ENCODE measurements at regions not wholly inside any gene's neighbourhood (a gene's known extent, or its start where the extent isn't known, plus 50 kb on each side); places are given as distances from the start of the nearest gene placed in this dataset.

DNA sequence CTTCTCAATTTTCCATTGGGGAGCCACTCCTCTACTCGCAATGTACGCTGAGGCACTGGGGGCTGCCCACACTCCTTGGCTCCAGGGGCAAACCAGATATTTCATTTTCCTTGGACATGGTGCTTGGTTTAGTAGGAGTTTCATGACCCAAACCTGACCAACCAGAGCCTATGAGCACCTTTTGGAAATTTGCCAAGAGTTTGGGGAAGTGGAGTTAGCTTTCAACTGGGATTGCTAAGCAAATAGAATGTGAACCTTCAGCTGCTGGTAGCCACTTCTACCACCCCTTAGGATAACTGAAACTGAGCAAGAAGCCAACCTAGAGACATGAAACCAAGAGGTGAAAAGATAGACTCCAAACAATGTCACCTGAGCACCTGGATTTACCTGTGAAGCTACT is 74.9 kb upstream of the COL13A1 start:
- Histone ChIP-seq H2AK5ac (ENCODE audit: insufficient read length, low read length) (no peak overlapping the region), H3K23me2 (ENCODE audit: insufficient read length, low read depth, low read length, poor library complexity, severe bottlenecking) (no peaks in the 10 kb centered on the region), H3K18ac (ENCODE audit: insufficient read length, low read depth, low read length) (no peak overlapping the region), H3K9ac (ENCODE audit: extremely low read depth, insufficient read length, low read length) (no peak overlapping the region), H2BK12ac (ENCODE audit: insufficient read length, low read depth, low read length) (no peak overlapping the region), H2BK15ac (ENCODE audit: low read depth, low read length) (no peak overlapping the region), H3K79me2 (ENCODE audit: insufficient read depth, low read length) (no peaks in the 10 kb centered on the region), H3K27me3 (ENCODE audit: insufficient read depth, low read length) (no peaks in the 10 kb centered on the region; the same call in 1 of the 2 replicates), H4K91ac (ENCODE audit: insufficient read length, low read depth, low read length) (no peak overlapping the region), H3K27ac (ENCODE audit: insufficient read length, low read depth, low read length) (no peak overlapping the region), H3K4me2 (ENCODE audit: insufficient read depth, insufficient read length, low read length) (no peak overlapping the region), H3K4ac (ENCODE audit: low read depth, low read length) (no peak overlapping the region), H3K23ac (ENCODE audit: insufficient read length, low read depth, low read length) (no peak overlapping the region), H4K8ac (replicated peaks; ENCODE audit: insufficient read length, low read depth, low read length) (no peak overlapping the region), H4K5ac (ENCODE audit: insufficient read length, low read depth, low read length) (no peak overlapping the region), H2BK120ac (ENCODE audit: low read depth, low read length, poor library complexity, severe bottlenecking) (no peak overlapping the region), H2BK5ac (ENCODE audit: insufficient read length, low read length) (no peak overlapping the region), H3K14ac (ENCODE audit: insufficient read depth, low read length) (no peak overlapping the region), H3K79me1 (ENCODE audit: insufficient read depth, low read depth, low read length, poor library complexity, severe bottlenecking) (no peaks in the 10 kb centered on the region), H3K4me1 (ENCODE audit: insufficient read depth, low read length) (peaks cover 6% of the 10 kb centered on the region; the same call in 1 of the 2 replicates), H4K20me1 (ENCODE audit: control insufficient read depth, insufficient read depth, insufficient read length) (no peaks in the 10 kb centered on the region), H2AFZ (ENCODE audit: low read length) (no peak overlapping the region), H3K9me3 (ENCODE audit: control insufficient read depth, low read depth, low read length) (no peaks in the 10 kb centered on the region), H3K56ac (ENCODE audit: insufficient read length, low read depth, low read length) (no peak overlapping the region), H2BK20ac (ENCODE audit: low read depth, low read length, poor library complexity, severe bottlenecking) (no peak overlapping the region), H3T11ph (ENCODE audit: low read length) (no peak overlapping the region)
- Mint-ChIP-seq H3K27me3 (ENCODE audit: low read depth) (peaks cover 16% of the 10 kb centered on the region), H3K9me3 (peaks cover 0 to 3% of the 10 kb centered on the region in 2 experiments; a peak in 3 of 5 replicates), H3K4me3 (no peak overlapping the region), H3K27ac (no peak overlapping the region), H3K36me3 (ENCODE audit: insufficient read depth in 1 of 3, low read depth in 3 of 3) (no peaks in the 10 kb centered on the region; a peak in 2 of 7 replicates), H3K4me1 (peaks cover 22 to 25% of the 10 kb centered on the region in 2 experiments)
- no peak for DNase-seq
- TF ChIP-seq, protein P1, sequence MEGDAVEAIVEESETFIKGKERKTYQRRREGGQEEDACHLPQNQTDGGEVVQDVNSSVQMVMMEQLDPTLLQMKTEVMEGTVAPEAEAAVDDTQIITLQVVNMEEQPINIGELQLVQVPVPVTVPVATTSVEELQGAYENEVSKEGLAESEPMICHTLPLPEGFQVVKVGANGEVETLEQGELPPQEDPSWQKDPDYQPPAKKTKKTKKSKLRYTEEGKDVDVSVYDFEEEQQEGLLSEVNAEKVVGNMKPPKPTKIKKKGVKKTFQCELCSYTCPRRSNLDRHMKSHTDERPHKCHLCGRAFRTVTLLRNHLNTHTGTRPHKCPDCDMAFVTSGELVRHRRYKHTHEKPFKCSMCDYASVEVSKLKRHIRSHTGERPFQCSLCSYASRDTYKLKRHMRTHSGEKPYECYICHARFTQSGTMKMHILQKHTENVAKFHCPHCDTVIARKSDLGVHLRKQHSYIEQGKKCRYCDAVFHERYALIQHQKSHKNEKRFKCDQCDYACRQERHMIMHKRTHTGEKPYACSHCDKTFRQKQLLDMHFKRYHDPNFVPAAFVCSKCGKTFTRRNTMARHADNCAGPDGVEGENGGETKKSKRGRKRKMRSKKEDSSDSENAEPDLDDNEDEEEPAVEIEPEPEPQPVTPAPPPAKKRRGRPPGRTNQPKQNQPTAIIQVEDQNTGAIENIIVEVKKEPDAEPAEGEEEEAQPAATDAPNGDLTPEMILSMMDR (conservative IDR thresholded peaks at IDR 0.05), result no peak
- WGBS (ENCODE audit: extremely low coverage, insufficient read length, low lambda C conversion rate), result no CpG with 5 or more reads among the region's 2 CpGs

Data from H9 (cell line).